ENCODE measurements at regions not wholly inside any gene's neighbourhood (a gene's known extent, or its start where the extent isn't known, plus 50 kb on each side); places are given as distances from the start of the nearest gene placed in this dataset.
"Not testable (repeated sequence)": the region's sequence is repeated elsewhere in the genome, so short reads cannot be mapped to it uniquely, and the experiment has no call there.

DNA sequence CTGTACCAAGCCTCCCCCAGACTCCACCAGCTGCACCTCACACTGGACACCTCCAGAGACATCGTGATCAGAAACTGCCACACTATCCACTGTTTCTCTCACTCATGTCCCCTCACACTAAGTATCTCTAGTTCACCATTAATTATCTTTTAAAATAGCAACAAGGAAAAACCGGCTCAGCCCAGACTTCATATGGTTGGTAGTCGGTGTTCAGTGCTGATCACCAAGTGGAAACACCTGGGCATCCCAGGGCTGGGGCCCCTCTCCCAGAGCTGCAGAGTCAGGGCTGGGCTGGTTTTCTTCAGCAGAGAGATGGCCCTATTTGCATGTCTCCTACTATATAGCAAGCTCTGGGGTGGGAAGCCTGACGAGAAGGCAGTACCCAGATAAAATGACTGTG, 1140.0 kb downstream of the TMEM121 start:
- no peak for DNase-seq

DNA sequence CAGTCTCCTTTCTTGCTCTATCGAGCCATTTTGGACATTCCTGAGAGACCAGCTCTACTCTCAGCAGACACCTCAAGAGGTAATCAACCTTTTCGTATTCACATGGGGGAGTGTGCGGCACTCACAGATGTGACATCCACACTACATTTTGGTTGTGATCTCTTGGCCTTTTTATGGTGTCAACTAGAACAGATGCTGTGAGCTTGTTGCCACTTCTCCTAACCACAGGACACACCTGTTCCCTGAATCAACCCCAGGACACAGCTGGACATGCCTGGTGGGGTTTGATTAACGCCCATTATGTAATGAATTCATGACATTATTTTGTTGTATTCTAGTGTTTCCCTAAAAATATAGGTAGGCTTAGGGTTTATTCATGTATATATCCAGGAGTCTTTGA, 1143.6 kb downstream of the TMEM121 start:
- DNase-seq = no peak

DNA sequence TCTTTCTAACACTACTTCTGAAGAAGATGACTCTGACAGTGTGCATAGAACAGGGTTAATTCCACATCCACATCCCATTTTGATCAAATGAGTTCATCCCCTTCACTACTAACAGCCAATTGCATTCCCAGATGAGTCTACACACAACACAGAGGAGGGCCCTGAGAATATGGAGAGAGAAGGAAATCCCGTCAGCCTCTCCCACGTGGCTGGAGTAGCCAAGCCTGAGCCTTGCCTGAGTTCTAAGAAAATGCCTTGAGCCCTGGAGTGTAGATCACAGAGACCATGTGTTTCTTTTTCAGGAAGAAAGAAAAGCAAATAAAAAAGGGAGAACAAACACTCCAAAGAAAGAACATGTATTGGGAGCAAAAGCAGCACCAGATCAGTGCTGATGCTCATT, 1147.7 kb downstream of the TMEM121 start:
- DNase-seq = not testable (repeated sequence)

DNA sequence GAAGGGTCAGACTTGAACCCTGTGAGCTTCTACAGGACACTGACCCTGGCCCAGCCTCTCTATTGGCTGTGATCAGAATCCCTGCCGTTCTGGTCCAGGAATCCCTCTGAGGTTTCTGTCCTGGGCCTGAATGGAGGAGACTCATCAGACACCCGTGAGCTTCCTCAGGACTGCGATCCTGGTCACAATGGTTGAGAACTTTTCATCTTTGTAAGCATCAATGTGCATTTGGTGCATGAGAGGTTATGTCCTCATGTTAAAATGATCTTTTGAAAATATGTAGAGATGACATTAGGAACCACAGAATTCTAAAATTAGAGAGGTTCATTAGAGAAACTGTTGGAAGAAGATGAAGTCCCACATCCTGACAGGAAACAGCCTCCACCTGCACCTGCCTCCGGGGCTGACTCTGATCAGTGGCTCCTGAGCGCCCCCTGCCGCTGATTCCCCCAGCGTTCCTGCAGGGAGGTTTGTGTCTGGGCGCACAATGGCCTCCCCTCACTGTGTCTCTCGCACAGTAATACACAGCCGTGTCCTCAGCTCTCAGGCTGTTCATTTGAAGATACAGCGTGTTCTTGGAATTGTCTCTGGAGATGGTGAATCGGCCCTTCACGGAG, 1148.2 kb downstream of the TMEM121 start:
- DNase-seq = not testable (repeated sequence)

DNA sequence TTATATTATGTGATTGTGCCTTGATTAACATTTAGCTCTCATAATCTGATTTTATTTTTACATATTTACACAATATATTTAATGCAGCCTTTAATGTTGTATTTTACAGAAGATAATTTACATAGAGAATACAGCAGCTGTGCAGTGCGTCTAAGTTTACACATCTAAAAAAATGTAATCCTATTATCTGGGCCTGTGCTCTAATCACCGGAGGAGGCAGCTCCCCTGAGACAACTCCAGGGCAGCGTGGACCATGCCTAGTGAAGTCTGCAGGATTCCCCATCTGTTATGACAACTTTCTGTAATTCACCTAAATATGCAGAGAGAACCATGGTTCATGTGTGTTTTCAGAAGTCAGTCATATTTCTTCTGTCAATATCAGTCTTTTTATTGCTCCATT, 1149.3 kb downstream of the TMEM121 start:
- DNase-seq = not testable (repeated sequence)

DNA sequence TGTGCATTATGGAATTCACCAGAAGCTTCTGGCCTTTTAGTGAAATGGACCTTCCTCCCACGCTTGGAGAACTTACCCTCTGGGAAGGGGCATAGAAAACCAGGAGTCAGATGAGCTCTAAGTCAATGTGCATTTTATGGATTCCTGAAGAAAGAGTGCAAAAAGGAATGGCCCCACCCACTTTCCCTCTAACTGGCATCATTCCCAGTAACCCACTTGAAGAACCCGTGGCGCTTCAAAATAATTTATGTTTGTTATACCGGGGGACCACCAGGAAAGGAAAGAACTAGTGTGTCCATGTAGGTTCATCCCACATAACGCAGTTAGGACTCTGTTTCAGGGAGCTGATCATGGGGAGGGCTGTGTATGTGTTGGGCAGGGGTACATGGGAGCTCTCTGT, 1153.4 kb downstream of the TMEM121 start:
- no peak for DNase-seq

DNA sequence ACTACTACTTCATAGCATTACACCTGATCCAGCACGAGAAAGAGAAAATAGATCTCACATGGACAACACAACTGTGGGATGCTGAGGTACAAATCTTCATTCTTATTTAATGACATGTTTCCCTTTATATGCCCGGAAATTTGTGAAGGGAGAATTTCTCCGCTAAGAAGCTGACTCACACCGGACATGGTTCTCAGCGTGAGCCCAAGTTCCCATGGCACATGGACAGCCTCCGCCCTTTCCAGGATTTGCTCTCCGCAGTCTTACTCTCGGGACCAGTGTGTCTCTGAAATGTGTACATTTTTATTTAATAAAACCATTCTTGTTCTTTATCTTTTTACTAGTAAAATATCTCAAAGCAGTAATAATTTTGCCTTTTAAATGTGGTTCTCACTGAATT, 1154.8 kb downstream of the TMEM121 start:
- no peak for DNase-seq

DNA sequence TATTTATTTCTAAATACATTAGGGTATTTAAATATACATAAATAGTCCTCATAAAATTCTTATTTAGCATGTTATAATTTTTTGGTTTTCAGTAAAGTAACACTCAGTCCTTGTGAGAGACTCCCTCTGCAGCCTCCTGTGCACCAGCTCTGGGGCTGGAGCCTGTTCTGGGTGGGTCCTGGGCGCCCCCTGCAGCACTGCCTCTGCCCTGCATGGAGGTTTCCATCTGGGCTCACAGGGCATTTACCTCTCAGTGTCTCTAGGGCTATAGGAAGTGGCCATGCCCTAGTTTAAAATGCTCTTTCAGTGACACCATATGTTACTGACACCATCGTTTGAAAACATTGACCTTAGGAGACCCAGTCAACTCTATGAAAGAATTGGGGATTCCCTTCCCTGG, 1155.2 kb downstream of the TMEM121 start:
- no peak for DNase-seq

DNA sequence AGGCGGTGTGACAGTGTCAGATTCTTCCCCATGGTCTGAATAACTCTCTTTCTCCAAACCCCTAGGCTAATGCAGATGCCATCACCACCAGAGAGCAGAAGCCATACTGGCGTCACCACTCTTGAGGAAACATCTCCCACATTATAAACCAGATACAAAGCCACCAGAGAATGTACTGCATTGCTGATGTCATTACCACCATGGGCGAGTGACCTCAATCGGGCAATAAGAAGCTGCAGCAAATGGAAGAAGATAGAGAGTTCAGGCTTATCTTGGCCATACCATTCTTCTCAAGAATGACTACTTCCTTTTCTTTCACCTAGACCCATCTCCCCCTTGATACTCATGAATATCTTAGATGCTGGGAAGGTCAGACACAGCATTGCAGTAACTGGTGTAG, 1157.2 kb downstream of the TMEM121 start:
- DNase-seq = no peak

DNA sequence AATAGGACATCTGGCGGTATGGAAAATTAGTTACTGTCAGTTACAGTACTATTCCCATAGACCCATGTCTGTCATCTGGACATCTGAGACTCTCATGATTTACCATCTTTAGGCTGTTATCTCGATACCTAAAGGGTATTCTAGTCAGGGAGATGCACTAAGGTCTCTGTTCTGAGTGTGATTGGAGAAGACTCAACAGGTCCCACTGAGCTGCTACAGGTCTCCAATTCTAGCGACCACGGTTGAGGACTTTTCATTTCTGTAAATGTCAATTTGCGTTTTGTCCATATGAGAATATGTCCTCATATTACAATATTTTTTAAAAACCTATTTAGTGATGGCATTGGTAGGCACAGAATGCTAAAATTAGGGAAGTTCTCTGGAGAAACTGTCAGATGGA, 1160.2 kb downstream of the TMEM121 start:
- no peak for DNase-seq

DNA sequence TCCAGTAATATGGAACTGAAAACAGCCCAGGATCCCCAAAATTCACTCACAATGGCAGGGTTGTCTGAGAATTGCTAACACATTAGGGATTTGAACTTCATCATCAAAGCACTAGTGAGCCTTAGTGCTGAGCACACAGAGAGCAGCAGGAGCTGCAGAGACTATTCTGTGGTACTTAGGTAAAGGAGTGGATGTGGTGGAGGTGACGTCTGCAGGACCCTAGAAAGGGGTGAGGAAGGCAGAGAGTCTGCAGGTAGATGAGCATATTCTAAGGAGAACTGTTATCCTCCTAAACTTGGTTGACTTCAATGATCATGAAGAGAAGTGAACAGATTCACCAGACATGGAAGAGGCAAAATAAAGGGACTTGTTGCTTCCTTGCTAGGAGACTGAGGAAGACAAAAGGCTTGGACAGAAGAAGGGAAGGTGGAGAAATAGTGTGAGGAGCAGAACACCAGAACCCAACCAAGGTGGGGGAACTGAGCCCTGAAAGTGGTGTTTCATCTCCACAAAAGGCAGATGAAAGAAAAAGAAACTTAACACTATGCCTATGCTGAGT, 1164.0 kb downstream of the TMEM121 start:
- DNase-seq = no peak

DNA sequence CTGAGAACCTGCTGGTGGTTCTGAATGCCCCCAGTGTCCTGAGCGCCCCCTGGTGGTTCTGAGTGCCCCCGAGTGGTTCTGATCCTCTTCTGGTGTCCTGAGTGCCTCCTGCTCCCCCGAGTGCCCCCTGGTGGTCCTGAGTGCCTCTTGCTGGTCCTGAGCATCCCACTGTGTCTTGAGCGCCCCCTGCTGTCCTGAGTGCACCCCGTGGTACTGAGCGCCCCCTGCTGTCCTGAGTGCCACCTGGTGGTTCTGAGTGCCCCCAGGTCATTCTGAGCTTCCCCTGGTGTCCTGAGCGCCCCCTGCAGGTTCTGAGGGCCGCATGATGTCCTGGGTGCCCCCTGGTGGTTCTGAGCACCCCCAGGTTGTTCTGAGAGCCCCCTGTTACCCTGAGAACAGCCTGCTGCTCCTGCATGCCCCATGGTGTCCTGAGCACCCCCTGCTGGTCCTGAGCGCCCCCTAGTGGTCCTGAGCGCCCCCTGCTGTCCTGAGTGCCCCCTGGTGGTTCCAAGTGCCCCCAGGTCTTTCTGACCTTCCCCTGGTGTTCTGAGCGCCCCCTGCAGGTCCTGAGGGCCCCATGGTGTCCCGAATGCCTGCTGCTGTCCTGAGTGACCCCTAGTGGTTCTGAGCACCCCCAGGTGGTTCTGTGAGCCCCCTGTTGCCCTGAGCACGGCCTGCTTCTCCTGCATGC, 1165.4 kb downstream of the TMEM121 start:
- DNase-seq = no peak

DNA sequence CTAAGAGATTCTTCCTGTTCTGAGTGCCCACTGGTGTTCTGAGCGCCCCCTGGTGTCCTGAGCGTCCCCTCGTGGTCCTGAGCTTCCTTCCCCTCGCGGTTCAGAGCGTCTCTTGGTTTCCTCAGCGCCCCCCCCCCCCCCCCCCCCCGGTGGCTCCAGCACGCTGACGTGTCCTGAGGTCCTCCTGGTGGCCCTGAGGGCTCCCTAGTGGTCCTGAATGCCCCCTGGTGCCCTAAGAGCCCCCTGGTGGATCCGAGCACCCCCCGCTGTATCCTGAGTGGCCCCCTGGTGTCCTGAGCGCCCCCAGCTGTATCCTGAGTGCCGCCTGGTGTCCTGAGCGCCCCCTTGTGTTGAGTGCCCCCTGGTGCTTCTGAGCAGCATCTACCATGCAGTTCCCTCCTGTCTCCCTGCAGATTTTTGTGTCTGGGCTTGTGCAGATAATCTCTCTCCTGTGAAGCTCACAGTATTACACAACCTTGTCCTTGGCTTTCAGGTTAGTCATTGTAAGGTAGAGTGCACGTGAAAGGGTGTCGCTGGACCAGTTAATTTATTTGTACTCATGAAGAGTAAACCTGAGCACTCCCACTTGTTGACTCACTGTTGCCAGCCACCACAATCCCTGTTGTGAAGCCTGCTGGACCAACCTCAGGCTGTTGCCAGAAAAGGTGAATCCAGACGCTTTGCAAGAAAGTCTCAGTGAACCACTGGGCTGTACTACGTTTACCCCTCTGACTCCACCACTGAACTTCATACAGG, 1168.4 kb downstream of the TMEM121 start:
- DNase-seq = no peak

DNA sequence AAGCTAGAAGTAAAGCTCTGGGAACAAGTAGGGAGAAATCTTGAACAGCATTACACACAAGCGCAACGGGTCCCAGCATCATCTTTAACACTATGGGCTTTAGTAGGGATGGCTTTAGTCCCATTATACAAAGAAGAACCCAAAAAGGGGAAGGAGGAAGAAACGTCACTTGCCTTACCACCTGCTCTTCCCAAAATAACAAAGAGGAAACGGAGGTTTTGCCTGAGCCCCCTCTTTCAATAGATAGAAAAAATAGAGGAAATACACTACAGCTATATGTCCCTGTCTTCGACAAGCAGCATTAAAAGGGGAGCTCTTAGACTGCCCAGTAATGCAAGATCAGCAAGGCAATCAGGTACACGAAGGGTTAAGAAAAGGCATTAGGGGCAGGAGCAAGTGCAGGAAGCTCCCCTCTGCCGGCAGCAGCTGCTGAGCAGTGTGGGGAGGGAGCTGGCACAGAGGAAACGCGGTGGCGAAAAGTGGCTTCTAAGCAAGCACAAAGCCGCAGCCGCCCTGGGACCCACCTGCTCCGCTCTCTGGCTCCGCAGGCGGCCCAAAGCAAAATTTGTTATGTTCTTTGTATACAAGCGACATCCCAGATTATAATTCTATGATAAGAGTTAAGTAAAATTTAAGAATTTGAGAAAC, 1172.4 kb downstream of the TMEM121 start:
- not testable (repeated sequence) for DNase-seq

DNA sequence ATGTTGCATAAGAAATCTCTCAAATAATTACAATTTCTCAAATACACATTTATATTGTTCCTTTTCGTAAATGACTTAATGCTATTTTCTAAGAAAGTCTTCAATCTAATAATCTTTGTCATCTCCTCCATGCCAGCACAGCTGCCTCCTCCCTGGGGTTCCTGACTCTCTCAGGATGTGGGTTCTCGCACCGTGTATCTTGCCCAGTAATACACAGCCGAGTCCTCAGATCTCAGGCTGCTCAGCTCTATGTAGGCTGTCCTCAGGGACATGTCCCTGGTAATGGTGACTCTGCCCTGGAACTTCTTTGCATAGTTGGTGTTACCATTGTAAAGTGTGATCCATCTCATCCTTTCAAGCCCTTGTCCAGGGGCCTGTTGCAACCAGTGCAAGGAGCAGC, 1177.3 kb downstream of the TMEM121 start:
- DNase-seq = not testable (repeated sequence)

DNA sequence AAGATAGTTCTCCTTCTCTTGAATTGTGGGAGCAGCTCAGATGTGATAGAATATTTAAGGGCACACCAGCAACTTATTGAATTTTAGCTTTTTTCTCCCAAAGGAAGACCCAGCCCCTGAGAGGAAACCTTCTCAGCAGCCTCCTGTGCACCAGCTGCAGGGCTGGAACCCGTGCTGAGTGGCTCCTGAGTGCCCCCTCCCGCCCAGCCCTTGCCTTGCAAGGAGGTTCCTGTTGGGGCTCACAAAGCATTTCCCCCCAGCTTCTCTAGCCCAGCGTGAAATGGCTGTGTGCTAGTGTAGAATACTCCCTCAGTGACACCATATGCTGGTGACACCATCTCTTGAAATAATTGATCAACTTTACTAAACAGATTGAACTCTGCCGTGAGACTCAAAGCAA, 1180.1 kb downstream of the TMEM121 start:
- DNase-seq = not testable (repeated sequence)

DNA sequence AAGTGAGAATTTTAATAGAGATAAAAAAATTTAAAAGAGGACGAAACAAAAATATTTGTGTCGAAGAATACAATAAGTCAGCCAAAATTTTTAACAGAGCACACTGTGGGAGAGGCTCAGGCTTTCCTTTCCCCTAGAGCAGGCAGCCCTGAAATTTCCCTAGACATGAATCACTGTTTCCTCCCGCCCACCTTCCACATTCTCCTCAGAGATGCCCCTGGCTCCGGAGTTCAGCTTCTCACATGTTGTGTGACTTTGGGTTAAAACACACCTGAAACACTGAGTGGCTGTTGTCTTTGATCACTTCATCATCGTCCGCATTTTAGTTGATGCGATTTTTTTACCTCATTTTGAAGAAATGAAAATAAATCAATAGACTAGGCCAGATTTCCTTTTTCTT, 1183.8 kb downstream of the TMEM121 start:
- DNase-seq = not testable (repeated sequence)

DNA sequence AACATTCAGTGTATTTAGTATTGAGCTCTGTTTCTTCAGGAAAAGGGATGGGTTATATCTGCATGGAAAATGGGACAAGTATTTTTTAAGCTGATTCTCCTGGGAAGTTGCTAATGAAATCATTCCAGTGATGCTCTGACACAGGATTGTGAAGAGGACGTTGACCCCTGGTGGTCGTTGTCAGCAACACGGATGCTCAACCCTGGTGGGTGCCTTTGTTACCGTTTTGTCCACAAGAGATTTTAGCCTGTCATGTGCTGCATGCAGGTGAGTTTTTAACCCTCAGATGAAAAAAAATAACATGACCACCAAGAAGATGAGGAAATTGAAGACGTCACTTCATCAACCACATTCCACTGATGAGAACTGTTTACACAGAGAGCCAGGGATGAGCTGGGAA, 1186.1 kb downstream of the TMEM121 start:
- DNase-seq = not testable (repeated sequence)

DNA sequence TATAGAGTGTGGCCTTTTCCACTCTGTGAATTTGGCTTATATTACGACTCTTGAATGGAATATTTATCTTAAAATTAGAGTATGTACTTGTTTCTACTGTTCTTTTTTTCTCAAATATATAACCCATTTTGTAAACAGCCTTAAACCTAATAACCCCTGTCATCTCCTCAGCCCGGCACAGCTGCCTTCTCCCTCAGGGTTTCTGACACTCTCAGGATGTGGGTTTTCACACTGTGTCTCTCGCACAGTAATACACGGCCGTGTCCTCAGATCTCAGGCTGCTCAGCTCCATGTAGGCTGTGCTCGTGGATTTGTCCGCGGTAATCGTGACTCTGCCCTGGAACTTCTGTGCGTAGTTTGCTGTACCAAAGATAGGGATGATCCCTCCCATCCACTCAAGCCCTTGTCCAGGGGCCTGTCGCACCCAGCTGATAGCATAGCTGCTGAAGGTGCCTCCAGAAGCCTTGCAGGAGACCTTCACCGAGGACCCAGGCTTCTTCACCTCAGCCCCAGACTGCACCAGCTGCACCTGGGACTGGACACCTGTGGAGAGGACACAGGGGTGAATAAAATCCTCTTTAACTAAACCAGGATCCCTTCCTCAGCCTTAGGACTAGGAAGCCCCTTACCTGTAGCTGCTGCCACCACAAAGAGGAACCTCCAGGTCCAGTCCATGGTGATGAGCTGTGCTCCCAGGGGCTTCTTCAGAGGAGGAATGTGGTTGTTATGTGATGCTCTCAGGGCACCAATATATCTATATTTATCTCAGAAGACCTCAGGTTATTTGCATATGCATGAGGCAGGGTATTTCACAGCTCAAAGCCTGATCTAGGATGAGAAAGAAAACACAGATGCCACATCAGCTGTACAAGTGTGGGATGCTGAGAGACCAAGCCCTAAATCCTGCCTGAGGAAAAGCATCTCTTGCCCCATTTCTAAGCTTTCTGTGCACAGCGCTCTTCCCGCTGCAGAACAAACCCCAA, 1188.4 kb downstream of the TMEM121 start:
- DNase-seq = not testable (repeated sequence)

DNA sequence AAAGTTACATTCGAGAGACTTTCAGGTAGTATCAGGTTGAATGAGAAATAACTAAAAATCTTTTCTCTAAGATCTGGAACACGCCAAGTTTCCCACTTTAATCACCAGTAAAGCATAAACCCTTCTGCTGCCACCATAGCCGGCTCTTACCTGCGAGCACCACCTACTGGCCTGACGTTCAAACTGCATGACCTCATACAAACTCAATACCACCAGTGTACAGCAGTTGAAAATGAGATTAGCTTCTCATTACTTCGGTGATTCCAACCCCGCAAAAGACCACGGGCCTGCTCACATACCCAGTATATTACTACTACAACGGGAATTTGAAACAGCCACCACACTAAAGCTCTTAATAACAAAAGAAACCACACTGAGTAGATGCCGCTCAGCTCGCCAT, 1191.2 kb downstream of the TMEM121 start:
- DNase-seq = not testable (repeated sequence)

DNA sequence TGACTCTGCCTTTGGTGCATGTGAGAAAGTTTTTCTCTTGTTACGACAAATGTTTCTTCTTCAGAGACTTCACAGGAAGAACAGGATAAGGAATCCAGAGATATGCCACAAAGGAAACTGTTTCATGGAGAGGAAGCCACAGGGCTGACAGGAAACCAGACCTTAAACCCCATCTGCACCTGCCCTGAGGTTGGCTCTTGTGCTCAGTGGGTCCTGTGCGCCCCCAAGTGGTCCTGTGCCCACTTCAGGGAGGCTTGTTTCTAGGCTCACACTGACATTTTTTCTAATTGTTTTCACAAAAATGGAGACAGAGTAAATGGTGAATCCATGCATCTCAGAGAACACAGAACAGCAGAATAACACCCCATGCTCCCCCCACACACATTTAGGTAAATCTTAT, 1193.5 kb downstream of the TMEM121 start:
- DNase-seq = not testable (repeated sequence)

DNA sequence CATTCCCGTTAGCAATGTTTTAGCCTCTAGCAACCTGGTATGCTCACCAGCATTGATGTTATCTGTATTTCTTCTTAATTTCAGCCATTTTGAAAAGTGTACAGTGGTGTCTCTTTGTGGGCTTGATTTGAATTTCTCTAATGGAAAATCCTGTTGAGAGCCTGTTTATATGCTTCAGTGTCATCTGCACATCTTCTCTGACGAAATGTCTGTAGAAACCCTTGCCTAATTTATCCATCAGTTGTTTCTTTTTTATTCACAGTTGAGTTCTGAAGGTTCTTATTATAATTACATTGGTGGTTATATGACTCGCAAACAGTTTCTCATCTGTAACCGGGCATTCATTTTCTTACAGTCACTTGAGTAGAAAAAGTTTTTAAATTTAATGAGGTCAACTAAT, 1195.5 kb downstream of the TMEM121 start:
- DNase-seq = not testable (repeated sequence)

Measured in right forelimb (tissue), 1 donor.